ENCODE measurements at regions not wholly inside any gene's neighbourhood (a gene's known extent, or its start where the extent isn't known, plus 50 kb on each side); places are given as distances from the start of the nearest gene placed in this dataset.
A peak's percentile ranks its signal among the peaks of the same experiment; 100 is the strongest.

GRCh38 chr10:91137822-91138221 lies 82.6 kb upstream of the PCGF5 start:
- no peak for DNase-seq (ENCODE audit: low spot score)

GRCh38 chr10:91140995-91141549 lies 79.4 kb upstream of the PCGF5 start:
- DNase-seq (ENCODE audit: low spot score): no peak

- no peak for DNase-seq (ENCODE audit: low spot score)
Observed at GRCh38 chr10:91144961-91145360, 75.5 kb upstream of the PCGF5 start.

GRCh38 chr10:91146146-91146545 lies 74.3 kb upstream of the PCGF5 start:
- DNase-seq (ENCODE audit: low spot score): no peak

- DNase-seq (ENCODE audit: low spot score): no peak
Observed at GRCh38 chr10:91149550-91149949, 70.9 kb upstream of the PCGF5 start.

- DNase-seq (ENCODE audit: low spot score): no peak
Observed at GRCh38 chr10:91150631-91151030, 69.8 kb upstream of the PCGF5 start.

- no peak for DNase-seq (ENCODE audit: low spot score)
Observed at GRCh38 chr10:91153508-91153907, 67.0 kb upstream of the PCGF5 start.

GRCh38 chr10:91154842-91155241 lies 65.6 kb upstream of the PCGF5 start:
- no peak for DNase-seq (ENCODE audit: low spot score)

GRCh38 chr10:91156196-91156595 lies 64.3 kb upstream of the PCGF5 start:
- no peak for DNase-seq (ENCODE audit: low spot score)

- no peak for DNase-seq (ENCODE audit: low spot score)
Observed at GRCh38 chr10:91159254-91159783, 61.1 kb upstream of the PCGF5 start.

GRCh38 chr10:91162050-91162494 lies 58.4 kb upstream of the PCGF5 start:
- DNase-seq (ENCODE audit: low spot score): peak; percentile 38

- peak; percentile 77 for DNase-seq (ENCODE audit: low spot score)
Observed at GRCh38 chr10:91162495-91163268, 57.8 kb upstream of the PCGF5 start.

- peak; percentile 76 for DNase-seq (ENCODE audit: low spot score)
Observed at GRCh38 chr10:91163269-91163868, 57.1 kb upstream of the PCGF5 start.

GRCh38 chr10:91163869-91164474 lies 56.5 kb upstream of the PCGF5 start:
- DNase-seq (ENCODE audit: low spot score): peak; percentile 84

GRCh38 chr10:91164520-91165065 lies 55.9 kb upstream of the PCGF5 start:
- no peak for DNase-seq (ENCODE audit: low spot score)

GRCh38 chr10:91167406-91167805 lies 53.1 kb upstream of the PCGF5 start:
- no peak for DNase-seq (ENCODE audit: low spot score)

- no peak for DNase-seq (ENCODE audit: low spot score)
Observed at GRCh38 chr10:91170418-91170817, 50.0 kb upstream of the PCGF5 start.

All from CD4-positive, alpha-beta T cell treated with Interleukin-2 at 100 ng/mL for 4 hours (primary cell).